ENCODE measurements at regions not wholly inside any gene's neighbourhood (a gene's known extent, or its start where the extent isn't known, plus 50 kb on each side); places are given as distances from the start of the nearest gene placed in this dataset.
A peak's percentile ranks its signal among the peaks of the same experiment; 100 is the strongest.

DNA sequence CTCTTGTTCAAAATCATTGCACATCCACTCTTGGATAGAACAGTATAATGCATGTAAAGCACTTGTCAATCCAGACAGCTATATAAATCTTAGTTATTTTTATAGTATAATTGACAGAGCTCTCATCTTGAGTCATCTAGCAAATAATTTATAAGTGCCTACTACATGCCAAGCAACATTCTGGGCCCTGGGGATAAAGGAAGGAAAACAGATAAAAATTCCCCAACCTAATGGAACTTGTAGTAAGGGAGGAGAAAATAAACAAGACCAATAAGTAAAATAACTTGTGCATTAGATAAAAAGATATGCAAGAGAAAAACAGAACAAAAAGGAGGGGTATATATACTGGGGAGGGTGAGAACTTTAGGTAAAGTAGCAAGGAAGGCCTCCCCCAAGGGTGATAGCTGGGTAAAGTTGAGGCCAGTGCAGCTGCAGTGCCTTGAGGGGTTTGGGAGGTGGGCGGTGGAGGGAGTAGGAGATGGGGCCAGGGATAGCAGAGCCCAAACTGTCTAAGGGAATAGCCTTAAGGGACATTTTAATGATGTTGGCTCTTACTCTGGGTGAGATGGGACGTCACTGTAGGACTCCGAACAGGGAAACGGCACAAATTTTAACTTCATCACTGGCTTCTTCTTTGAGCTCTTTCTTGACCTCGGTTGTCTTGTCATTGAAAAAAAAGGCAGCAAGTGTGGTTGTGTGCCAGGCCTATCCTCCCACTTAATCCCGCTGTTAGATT, 79.3 kb upstream of the SEC61G start:
- no peak for DNase-seq (ENCODE audit: unreplicated experiment)
- Mint-ChIP-seq H3K4me1 (ENCODE audit: insufficient read depth, unreplicated experiment) (peaks cover 23% of the 10 kb centered on the region), H3K27me3 (ENCODE audit: insufficient read depth, unreplicated experiment) (no peaks in the 10 kb centered on the region), H3K9me3 (ENCODE audit: unreplicated experiment) (no peaks in the 10 kb centered on the region), H3K27ac (ENCODE audit: low read depth, unreplicated experiment) (no peak overlapping the region), H3K36me3 (ENCODE audit: insufficient read depth, unreplicated experiment) (no peaks in the 10 kb centered on the region), H3K4me3 (ENCODE audit: unreplicated experiment) (no peak overlapping the region)
- TF ChIP-seq CTCF (IDR thresholded peaks at IDR 0.05; ENCODE audit: unreplicated experiment): no peak
- no TSS peak for BruUV-seq (replicated peaks)
- intact Hi-C loops (cut with micrococcal nuclease): loop anchor here (2.0 to 5.0 kb wide), 2 partner anchors 128 to 234 kb away; no protein-coding TSS in a partner anchor
- ChIA-PET POLR2A (interaction anchor here (0.6 to 2.8 kb wide), 8 partner anchors 10 to 182 kb away, joined by 3 to 10 read pairs (median 3); no protein-coding TSS in a partner anchor), CTCF (interaction anchor here (0.6 to 6.3 kb wide), 23 partner anchors 11 to 1440 kb away, joined by 3 to 90 read pairs (median 4); no protein-coding TSS in a partner anchor)

GRCh38 chr7:54839575-54840213, 80.7 kb upstream of the SEC61G start:
- intact Hi-C loops (cut with micrococcal nuclease): loop anchor here (1.0 to 5.0 kb wide), 6 partner anchors 51 to 416 kb away; partner anchors contain the start of gene EGFR
- peak; percentile 80 for TF ChIP-seq CTCF (IDR thresholded peaks at IDR 0.05; ENCODE audit: unreplicated experiment)
- H3K27me3 Mint-ChIP-seq (ENCODE audit: insufficient read depth, unreplicated experiment): no peaks in the 10 kb centered on the region
- no TSS peak for BruUV-seq (replicated peaks)
- H3K36me3 Mint-ChIP-seq (ENCODE audit: insufficient read depth, unreplicated experiment): no peaks in the 10 kb centered on the region
- no peaks in the 10 kb centered on the region for H3K9me3 Mint-ChIP-seq (ENCODE audit: unreplicated experiment)
- H3K27ac Mint-ChIP-seq (ENCODE audit: low read depth, unreplicated experiment): no peak overlapping the region
- H3K4me1 Mint-ChIP-seq (ENCODE audit: insufficient read depth, unreplicated experiment): peaks cover 29% of the 10 kb centered on the region
- ChIA-PET CTCF (interaction anchor here (0.5 to 6.3 kb wide), 27 partner anchors 8 to 415 kb away, joined by 3 to 90 read pairs (median 4); no protein-coding TSS in a partner anchor), POLR2A (interaction anchor here (1.2 to 2.8 kb wide), 5 partner anchors 27 to 124 kb away, joined by 3 to 10 read pairs (median 3); no protein-coding TSS in a partner anchor)
- peak; percentile 81 for DNase-seq (ENCODE audit: unreplicated experiment)
- no peak overlapping the region for H3K4me3 Mint-ChIP-seq (ENCODE audit: unreplicated experiment)

DNA sequence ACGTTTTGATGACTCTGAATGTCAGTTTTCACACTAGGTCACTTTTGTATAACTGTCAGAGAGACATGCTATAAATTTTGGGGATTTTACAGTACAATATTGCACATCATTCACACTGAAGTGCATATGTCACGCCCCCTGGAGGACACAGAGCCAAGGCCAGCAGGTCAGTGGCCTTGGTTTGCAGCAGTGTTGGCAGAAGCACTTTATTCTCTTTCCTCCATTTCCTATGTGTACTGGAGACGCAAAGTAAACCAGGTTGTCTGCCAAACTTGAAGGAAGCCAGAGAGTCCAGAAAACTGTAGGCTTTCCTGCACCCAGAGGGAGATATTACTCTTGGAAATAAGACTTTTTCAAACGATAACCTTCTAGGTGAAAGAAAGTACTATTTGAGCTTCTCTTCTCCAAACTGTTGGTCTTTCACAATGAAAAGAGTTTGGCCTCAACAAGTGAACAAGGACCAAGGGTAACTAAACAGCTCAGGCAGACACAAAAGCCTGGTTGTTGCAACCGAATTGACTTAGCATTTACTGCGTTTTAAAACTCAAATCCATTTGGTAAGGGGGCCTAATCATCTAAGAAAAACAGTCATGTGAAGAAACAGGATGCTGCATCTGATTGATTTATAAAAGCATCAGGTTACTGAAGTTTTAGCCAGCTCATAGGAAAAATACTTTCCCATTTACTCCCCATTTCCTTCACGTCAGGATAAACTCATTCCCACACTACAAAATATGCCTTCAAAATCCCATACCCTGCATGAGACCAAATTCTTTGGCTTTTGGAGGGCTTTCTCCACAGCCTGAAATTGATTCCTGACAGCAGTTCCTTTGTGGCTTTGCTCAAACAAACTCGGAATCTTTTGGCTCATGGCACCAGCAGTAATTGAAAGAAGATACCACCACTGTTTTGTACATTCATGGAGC, 83.0 kb upstream of the SEC61G start:
- no peak overlapping the region for H3K27ac Mint-ChIP-seq (ENCODE audit: low read depth, unreplicated experiment)
- CTCF ChIA-PET: interaction anchor here (0.6 to 3.2 kb wide), 9 partner anchors 9 to 413 kb away, joined by 3 to 21 read pairs (median 3); no protein-coding TSS in a partner anchor
- no peak overlapping the region for H3K4me3 Mint-ChIP-seq (ENCODE audit: unreplicated experiment)
- no peaks in the 10 kb centered on the region for H3K9me3 Mint-ChIP-seq (ENCODE audit: unreplicated experiment)
- H3K36me3 Mint-ChIP-seq (ENCODE audit: insufficient read depth, unreplicated experiment): no peaks in the 10 kb centered on the region
- no TSS peak for BruUV-seq (replicated peaks)
- peak; percentile 43 for DNase-seq (ENCODE audit: unreplicated experiment)
- POLR2A ChIA-PET: no interaction called here
- intact Hi-C loops (cut with micrococcal nuclease): no loop called here
- no peaks in the 10 kb centered on the region for H3K27me3 Mint-ChIP-seq (ENCODE audit: insufficient read depth, unreplicated experiment)
- peak; percentile 38 for TF ChIP-seq CTCF (IDR thresholded peaks at IDR 0.05; ENCODE audit: unreplicated experiment)
- H3K4me1 Mint-ChIP-seq (ENCODE audit: insufficient read depth, unreplicated experiment): peaks cover 31% of the 10 kb centered on the region
